ENCODE measurements at regions not wholly inside any gene's neighbourhood (a gene's known extent, or its start where the extent isn't known, plus 50 kb on each side); places are given as distances from the start of the nearest gene placed in this dataset.
"Not testable (repeated sequence)": the region's sequence is repeated elsewhere in the genome, so short reads cannot be mapped to it uniquely, and the experiment has no call there.

GRCh38 chr20:47956268-47956995 lies 171.2 kb upstream of the SULF2 start:
- DNase-seq (ENCODE audit: low spot score) (no peak), FAIRE-seq (no peak)

GRCh38 chr20:47953471-47953870 lies 168.2 kb upstream of the SULF2 start:
- no peak for DNase-seq (ENCODE audit: low spot score)
- FAIRE-seq, result no peak

- DNase-seq (ENCODE audit: low spot score) (no peak), FAIRE-seq (no peak)
These were observed 166.8 kb upstream of the SULF2 start for GRCh38 chr20:47952023-47952564.

- FAIRE-seq (no peak), DNase-seq (ENCODE audit: low spot score) (peak; percentile 50)
These were observed 166.3 kb upstream of the SULF2 start for GRCh38 chr20:47951521-47951971.

- DNase-seq (ENCODE audit: low spot score), result no peak
- FAIRE-seq, result no peak
These were observed 165.6 kb upstream of the SULF2 start for GRCh38 chr20:47950913-47951283.

GRCh38 chr20:47950124-47950912 lies 165.0 kb upstream of the SULF2 start:
- peak; percentile 84 for DNase-seq (ENCODE audit: low spot score)

GRCh38 chr20:47949230-47949629 lies 163.9 kb upstream of the SULF2 start:
- DNase-seq (ENCODE audit: low spot score) (no peak), FAIRE-seq (no peak)

More at GRCh38 chr20:47950124-47950912, 165.0 kb upstream of the SULF2 start:
- FAIRE-seq, result no peak

- DNase-seq (ENCODE audit: low spot score) (no peak), FAIRE-seq (no peak)
These were observed 159.4 kb upstream of the SULF2 start for GRCh38 chr20:47944682-47945081.

- DNase-seq (ENCODE audit: low spot score) (no peak), FAIRE-seq (no peak)
These were observed 156.6 kb upstream of the SULF2 start for GRCh38 chr20:47941869-47942268.

- FAIRE-seq (no peak), DNase-seq (ENCODE audit: low spot score) (no peak)
These were observed 155.0 kb upstream of the SULF2 start for GRCh38 chr20:47940101-47940813.

GRCh38 chr20:47936612-47937011 lies 151.3 kb upstream of the SULF2 start:
- FAIRE-seq (no peak), DNase-seq (ENCODE audit: low spot score) (no peak)

- FAIRE-seq, result no peak
- DNase-seq (ENCODE audit: low spot score), result peak; percentile 55
These were observed 149.5 kb upstream of the SULF2 start for GRCh38 chr20:47934761-47935160.

GRCh38 chr20:47931443-47931842 lies 146.2 kb upstream of the SULF2 start:
- FAIRE-seq (no peak), DNase-seq (ENCODE audit: low spot score) (no peak)

GRCh38 chr20:47931002-47931401 lies 145.7 kb upstream of the SULF2 start:
- DNase-seq (ENCODE audit: low spot score), result no peak
- no peak for FAIRE-seq

- FAIRE-seq (peak; percentile 81), DNase-seq (ENCODE audit: low spot score) (peak; percentile 91)
These were observed 144.3 kb upstream of the SULF2 start for GRCh38 chr20:47929368-47930115.

GRCh38 chr20:47927944-47928343 lies 142.7 kb upstream of the SULF2 start:
- FAIRE-seq (no peak), DNase-seq (ENCODE audit: low spot score) (no peak)

- DNase-seq (ENCODE audit: low spot score) (peak; percentile 73), FAIRE-seq (peak; percentile 23)
These were observed 142.1 kb upstream of the SULF2 start for GRCh38 chr20:47927385-47927851.

GRCh38 chr20:47926731-47927130 lies 141.4 kb upstream of the SULF2 start:
- DNase-seq (ENCODE audit: low spot score), result no peak
- FAIRE-seq, result no peak

GRCh38 chr20:47925593-47925992 lies 140.3 kb upstream of the SULF2 start:
- FAIRE-seq, result no peak
- DNase-seq (ENCODE audit: low spot score), result no peak

- FAIRE-seq, result no peak
- DNase-seq (ENCODE audit: low spot score), result no peak
These were observed 137.0 kb upstream of the SULF2 start for GRCh38 chr20:47922269-47922668.

- not testable (repeated sequence) for DNase-seq (ENCODE audit: low spot score)
- FAIRE-seq, result peak; percentile 91
These were observed 136.5 kb upstream of the SULF2 start for GRCh38 chr20:47921829-47922228.

Measured in urothelium cell line (cell line).